ENCODE measurements at regions not wholly inside any gene's neighbourhood (a gene's known extent, or its start where the extent isn't known, plus 50 kb on each side); places are given as distances from the start of the nearest gene placed in this dataset.

GRCh38 chr4:181958446-181958845, 284.8 kb upstream of the TENM3 start:
- Histone ChIP-seq H3K9me3 (ENCODE audit: low read length) (no peaks in the 10 kb centered on the region), H4K20me1 (ENCODE audit: insufficient read depth, low read length) (no peaks in the 10 kb centered on the region), H3K79me2 (ENCODE audit: insufficient read depth, low read length) (no peaks in the 10 kb centered on the region), H3K27me3 (ENCODE audit: control insufficient read depth in 1 of 2, insufficient read depth in 2 of 2, low read length in 2 of 2) (no peaks in the 10 kb centered on the region; a peak in 1 of 5 replicates), H2AFZ (ENCODE audit: low read length) (no peak overlapping the region), H3K36me3 (replicated peaks in 1 of 2; ENCODE audit: control insufficient read depth in 1 of 2, insufficient read depth in 2 of 2, low read length in 2 of 2) (no peaks in the 10 kb centered on the region), H3K4me3 (replicated peaks in 1 of 3; ENCODE audit: insufficient read depth in 1 of 3, low read depth in 2 of 3, low read length in 3 of 3) (no peak overlapping the region), H3K4me1 (ENCODE audit: insufficient read depth, low read length) (no peaks in the 10 kb centered on the region), H3K27ac (ENCODE audit: extremely low read length, insufficient read depth, low read length) (no peak overlapping the region), H3K4me2 (ENCODE audit: low read depth, low read length) (no peak overlapping the region), H3K9ac (ENCODE audit: insufficient read depth, low read depth, low read length) (no peak overlapping the region)
- 0% methylated on average over 2 of the region's 2 CpGs for WGBS (ENCODE audit: low lambda C conversion rate)
- in situ Hi-C loops (cut with HindIII; ENCODE audit: extremely low pct_ligation_motif_present, low pct_unique_long_range_greater_than_20kb) (no loop called here), intact Hi-C loops (cut with micrococcal nuclease; ENCODE audit: unreplicated experiment) (no loop called here)
- no TSS peak for BruUV-seq (replicated peaks)
- CTCF ChIA-PET (ENCODE audit: low intra/inter-chr PET ratio, low total read pairs) = no interaction called here
- POLR2A ChIA-PET = no interaction called here
- FAIRE-seq (no peak), DNase-seq (ENCODE audit: low spot score) (no peak), ATAC-seq (no peak)
- TF ChIP-seq ZNF281 (CRISPR knock-in tag; IDR thresholded peaks at IDR 0.05; ENCODE audit: borderline replicate concordance) = no peak

GRCh38 chr4:181959121-181959520, 284.1 kb upstream of the TENM3 start:
- Histone ChIP-seq H3K9me3 (ENCODE audit: low read length) (no peaks in the 10 kb centered on the region), H3K27me3 (ENCODE audit: control insufficient read depth in 1 of 2, insufficient read depth in 2 of 2, low read length in 2 of 2) (no peaks in the 10 kb centered on the region; a peak in 1 of 5 replicates), H3K4me3 (replicated peaks in 1 of 3; ENCODE audit: insufficient read depth in 1 of 3, low read depth in 2 of 3, low read length in 3 of 3) (no peak overlapping the region), H3K4me1 (ENCODE audit: insufficient read depth, low read length) (no peaks in the 10 kb centered on the region), H3K79me2 (ENCODE audit: insufficient read depth, low read length) (no peaks in the 10 kb centered on the region), H2AFZ (ENCODE audit: low read length) (no peak overlapping the region), H3K4me2 (ENCODE audit: low read depth, low read length) (no peak overlapping the region), H3K27ac (ENCODE audit: extremely low read length, insufficient read depth, low read length) (no peak overlapping the region), H3K36me3 (replicated peaks in 1 of 2; ENCODE audit: control insufficient read depth in 1 of 2, insufficient read depth in 2 of 2, low read length in 2 of 2) (no peaks in the 10 kb centered on the region), H4K20me1 (ENCODE audit: insufficient read depth, low read length) (no peaks in the 10 kb centered on the region), H3K9ac (ENCODE audit: insufficient read depth, low read depth, low read length) (no peak overlapping the region)
- in situ Hi-C loops (cut with HindIII; ENCODE audit: extremely low pct_ligation_motif_present, low pct_unique_long_range_greater_than_20kb) = no loop called here
- BruUV-seq (replicated peaks) = no TSS peak
- ChIA-PET CTCF (ENCODE audit: low intra/inter-chr PET ratio, low total read pairs) (no interaction called here), POLR2A (no interaction called here)
- FAIRE-seq = no peak
- no peak for DNase-seq (ENCODE audit: low spot score)
- intact Hi-C loops (cut with micrococcal nuclease; ENCODE audit: unreplicated experiment) = no loop called here
- no peak for ATAC-seq
- WGBS (ENCODE audit: low lambda C conversion rate) = under 1% methylated on average over 3 of the region's 3 CpGs
- no peak for TF ChIP-seq KLF6 (CRISPR knock-in tag; IDR thresholded peaks at IDR 0.05)
- TF ChIP-seq RBAK (CRISPR knock-in tag; IDR thresholded peaks at IDR 0.05) = no peak
- TF ChIP-seq PBX3 (CRISPR knock-in tag; IDR thresholded peaks at IDR 0.05; ENCODE audit: borderline replicate concordance) = no peak
- no peak for TF ChIP-seq FOXO4 (CRISPR knock-in tag; conservative IDR thresholded peaks at IDR 0.05)
- TF ChIP-seq ZNF607 (CRISPR knock-in tag; IDR thresholded peaks at IDR 0.05; ENCODE audit: borderline replicate concordance) = no peak
- TF ChIP-seq AKNA (CRISPR knock-in tag; IDR thresholded peaks at IDR 0.05; ENCODE audit: borderline replicate concordance) = no peak
- no peak for TF ChIP-seq RFXAP (CRISPR knock-in tag; IDR thresholded peaks at IDR 0.05; ENCODE audit: borderline replicate concordance)

All from HepG2 (cell line).